ENCODE measurements at regions not wholly inside any gene's neighbourhood (a gene's known extent, or its start where the extent isn't known, plus 50 kb on each side); places are given as distances from the start of the nearest gene placed in this dataset.

DNA sequence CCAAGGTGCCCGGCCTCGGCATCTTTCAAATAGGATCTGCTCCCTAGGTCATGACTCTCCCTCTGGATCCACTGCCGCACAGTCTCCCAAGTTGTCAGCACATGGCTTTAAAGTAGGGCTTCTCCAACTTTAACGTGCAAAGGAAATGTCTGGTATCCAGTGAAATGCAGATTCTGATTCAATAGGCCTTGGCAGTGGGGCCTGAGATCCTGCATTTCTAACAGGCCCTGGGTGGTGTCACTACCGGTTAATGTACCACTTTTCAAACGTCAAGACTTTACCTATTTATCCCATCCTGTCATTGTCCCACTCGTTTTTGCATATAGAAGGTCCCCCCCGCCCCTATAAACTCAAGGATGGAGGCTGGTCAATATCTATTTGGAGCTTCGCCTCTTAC is 137.6 kb upstream of the ZNF618 start:
- H3K23ac ChIP-seq (ENCODE audit: insufficient read length): no peak overlapping the region
- H4K20me1 ChIP-seq (replicated peaks in 1 of 2; ENCODE audit: control insufficient read depth in 1 of 2, insufficient read depth in 2 of 2, low read length in 2 of 2): no peaks in the 10 kb centered on the region
- no peak overlapping the region for H4K91ac ChIP-seq (replicated peaks; ENCODE audit: insufficient read length, low read length)
- POLR2A ChIA-PET (ENCODE audit: partially characterized antibody): interaction anchor here (1.4 kb wide), 2 partner anchors 22 to 33 kb away, joined by 3 read pairs; no protein-coding TSS in a partner anchor
- no peaks in the 10 kb centered on the region for H3K27me3 ChIP-seq (replicated peaks in 1 of 4; ENCODE audit: control insufficient read depth in 3 of 4, extremely low read depth in 1 of 4, insufficient read depth in 3 of 4, low read length in 3 of 4)
- DNase-seq (ENCODE audit: low read depth in 1 of 2, low spot score in 2 of 2) (peak in 1 of 2 experiments; percentile 50), FAIRE-seq (no peak)
- H2BK15ac ChIP-seq (ENCODE audit: low read length): no peak overlapping the region
- peaks cover 0 to 14% (median 4%) of the 10 kb centered on the region in 4 experiments; a peak in 5 of 7 replicates for H3K4me1 ChIP-seq (replicated peaks in 1 of 4; ENCODE audit: control insufficient read depth in 3 of 4, insufficient read depth in 4 of 4, low read length in 3 of 4)
- H3K23me2 ChIP-seq (ENCODE audit: low read depth, low read length): no peaks in the 10 kb centered on the region
- no peak overlapping the region for H3K4ac ChIP-seq (replicated peaks; ENCODE audit: insufficient read length, low read depth, low read length)
- no peak overlapping the region for H3K4me3 ChIP-seq (ENCODE audit: extremely low read depth in 1 of 4, insufficient read depth in 2 of 4, low read depth in 3 of 4, low read length in 4 of 4)
- H3K79me2 ChIP-seq (ENCODE audit: control insufficient read depth in 1 of 2, insufficient read depth in 2 of 2, low read length in 2 of 2): no peaks in the 10 kb centered on the region
- H3K18ac ChIP-seq (ENCODE audit: extremely low read depth, low read length): no peak overlapping the region
- H3K56ac ChIP-seq (replicated peaks; ENCODE audit: insufficient read length, low read depth, low read length): no peak overlapping the region
- no peak overlapping the region for H2AFZ ChIP-seq (ENCODE audit: low read length)
- no peak overlapping the region for H3K27ac ChIP-seq (ENCODE audit: low read depth, low read length)
- H2BK5ac ChIP-seq (ENCODE audit: low read depth, low read length): no peak overlapping the region
- H3K36me3 ChIP-seq (ENCODE audit: control insufficient read depth in 2 of 4, insufficient read depth in 4 of 4, low read length in 3 of 4): no peaks in the 10 kb centered on the region
- H4K5ac ChIP-seq (ENCODE audit: insufficient read length, low read depth, low read length): no peak overlapping the region
- no peak for TF ChIP-seq CBX8 (IDR thresholded peaks at IDR 0.05; ENCODE audit: borderline replicate concordance, low read depth, low read length)
- TF ChIP-seq TAF1 (IDR thresholded peaks at IDR 0.05; ENCODE audit: low read depth, low read length): no peak
- TF ChIP-seq, protein P1, sequence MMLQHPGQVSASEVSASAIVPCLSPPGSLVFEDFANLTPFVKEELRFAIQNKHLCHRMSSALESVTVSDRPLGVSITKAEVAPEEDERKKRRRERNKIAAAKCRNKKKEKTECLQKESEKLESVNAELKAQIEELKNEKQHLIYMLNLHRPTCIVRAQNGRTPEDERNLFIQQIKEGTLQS (IDR thresholded peaks at IDR 0.05; ENCODE audit: insufficient read depth, low read depth, low read length): no peak
- no peak for TF ChIP-seq KDM1A (IDR thresholded peaks at IDR 0.05; ENCODE audit: borderline replicate concordance, low read length)
- TF ChIP-seq SUZ12 (IDR thresholded peaks at IDR 0.05; ENCODE audit: low read length): no peak
- no peak for TF ChIP-seq CHD1 (IDR thresholded peaks at IDR 0.05; ENCODE audit: low read depth, low read length)
- TF ChIP-seq SIX5 (IDR thresholded peaks at IDR 0.05; ENCODE audit: low read depth, low read length): no peak
- no peak for TF ChIP-seq RXRA (IDR thresholded peaks at IDR 0.05; ENCODE audit: insufficient read depth, low read depth, low read length)
- TF ChIP-seq FOSL1 (IDR thresholded peaks at IDR 0.05; ENCODE audit: insufficient read depth, low read depth, low read length): no peak
- TF ChIP-seq SP2 (IDR thresholded peaks at IDR 0.05; ENCODE audit: low read length): no peak
- H3K9me3 ChIP-seq (ENCODE audit: insufficient read depth in 2 of 2, low read depth in 1 of 2, low read length in 1 of 2): no peaks in the 10 kb centered on the region; a peak in 1 of 4 replicates
- peak overlapping the region; percentile 20 to 28; a peak in 1 of 4 replicates for H3K4me2 ChIP-seq (ENCODE audit: insufficient read depth in 1 of 2, low read depth in 2 of 2, low read length in 2 of 2)
- CTCF ChIA-PET (ENCODE audit: partially characterized antibody): interaction anchor here (0.6 to 2.4 kb wide), 10 partner anchors 20 to 344 kb away, joined by 3 to 16 read pairs (median 6); no protein-coding TSS in a partner anchor
- no peak overlapping the region for H3K14ac ChIP-seq (ENCODE audit: insufficient read length)
- no peak overlapping the region for H2AK5ac ChIP-seq (ENCODE audit: low read depth, low read length)
- H2BK20ac ChIP-seq (ENCODE audit: low read length): no peak overlapping the region
- no peaks in the 10 kb centered on the region for H3K79me1 ChIP-seq (ENCODE audit: low read depth, low read length)
- no peak overlapping the region for H3K9ac ChIP-seq (replicated peaks in 1 of 4; ENCODE audit: extremely low read depth in 1 of 4, low read depth in 3 of 4, low read length in 3 of 4)
- WGBS, 2 experiments (ENCODE audit: extremely low coverage in 1 of 2, insufficient coverage in 1 of 2, insufficient read length in 1 of 2, insufficient replicate concordance in 2 of 2, low coverage in 1 of 2, low lambda C conversion rate in 2 of 2, missing lambda C conversion rate in 1 of 2): 57% methylated on average over 9 of the region's 9 CpGs; no CpG with 5 or more reads in 1 of the 2 experiments
- H4K8ac ChIP-seq (ENCODE audit: extremely low read depth, insufficient read depth, low read length): no peak overlapping the region
- 0 out of 2 replicates have a peak overlapping the region, but pooled peaks have one; percentile 1 for H2BK12ac ChIP-seq (ENCODE audit: low read depth, low read length)
- no peak overlapping the region for H2BK120ac ChIP-seq (replicated peaks; ENCODE audit: low read depth, low read length)
